GM12878 (cell line): ENCODE measurements at regions not wholly inside any gene's neighbourhood (a gene's known extent, or its start where the extent isn't known, plus 50 kb on each side); places are given as distances from the start of the nearest gene placed in this dataset.

ENCODE experiments used
- ATAC-seq: fragments of 200-7000 bp; cut with Tn5 transposase; 3 replicates; pipeline ENCODE4 v1.9.1; 2020; ENCODE audit warnings: mild to moderate bottlenecking, moderate library complexity
- BruUV-seq: library from RNA; stranded (reverse); fragments of 400-500 nt; replicated peaks from 2 replicates; lab custom pipeline; 2021; lab: Mats Ljungman, UMichigan
- CTCF ChIA-PET: fragments of 300-600 bp; sonication (Branson Sonifier 250); formaldehyde crosslinking; extraction: SDS; loops from one replicate; lab custom pipeline; 2021; ENCODE audit warnings: inconsistent platforms; lab: Yijun Ruan, JAX
- POLR2A ChIA-PET: fragments of 350-600 bp; formaldehyde crosslinking; extraction: SDS; loops from one replicate; lab custom pipeline; 2021; ENCODE audit warnings: inconsistent platforms; lab: Charles Lee
- RAD21 ChIA-PET: fragments of 300-600 bp; sonication (Branson Sonifier 250); formaldehyde crosslinking; loops from one replicate; lab custom pipeline; 2023; ENCODE audit warnings: antibody characterized with exemption; ENCODE audit not compliant: unreplicated experiment; lab: Charles Lee
- SMC1A ChIA-PET: fragments of 300-600 bp; sonication (Branson Sonifier 250); formaldehyde crosslinking; loops from one replicate; lab custom pipeline; 2023; ENCODE audit not compliant: unreplicated experiment, uncharacterized antibody; lab: Charles Lee
- DNase-seq: peaks from one replicate; pipeline ENCODE4 v3.0.0-alpha.2; 2011; ENCODE audit warnings: low read depth, low spot score
- FAIRE-seq: peaks from 3 replicates; lab custom pipeline; 2011; peaks lifted over from hg19 to GRCh38; lab: Jason Lieb, UNC
- H2AFZ ChIP-seq: 2 replicates; pipeline ENCODE4 v1.6.0; 2011; ENCODE audit warnings: low read depth, low read length, control low read depth; ENCODE audit not compliant: control insufficient read depth
- H3K27ac ChIP-seq: 2 replicates; pipeline ENCODE4 v1.5.1; 2011; ENCODE audit warnings: control low read depth; ENCODE audit not compliant: control insufficient read depth, insufficient read depth
- H3K27me3 ChIP-seq, 2 experiments: replicated peaks in 1 of 2; 2 replicates each; pipeline versions ENCODE4 v1.6.0 to v1.6.1; 2011; ENCODE audit warnings: low read length in 1 of 2; ENCODE audit not compliant: control insufficient read depth in 2 of 2, insufficient read depth in 2 of 2
- H3K36me3 ChIP-seq, 2 experiments: 2 replicates each; pipeline ENCODE4 v1.5.1; 2011; ENCODE audit warnings: low read length in 1 of 2; ENCODE audit not compliant: control insufficient read depth in 2 of 2, insufficient read depth in 2 of 2
- H3K4me1 ChIP-seq: 2 replicates; pipeline ENCODE4 v1.6.1; 2011; ENCODE audit warnings: mild to moderate bottlenecking, low read length, moderate library complexity, mixed read lengths; ENCODE audit not compliant: control insufficient read depth, insufficient read depth
- H3K4me2 ChIP-seq: 2 replicates; pipeline ENCODE4 v1.6.0; 2011; ENCODE audit warnings: control low read depth; ENCODE audit not compliant: control insufficient read depth, insufficient read depth
- H3K4me3 ChIP-seq: fragments of 200-600 bp; sonication (generic); 2 replicates; pipeline ENCODE4 v1.5.1; 2016
- H3K79me2 ChIP-seq: 2 replicates; pipeline ENCODE4 v1.6.0; 2011; ENCODE audit warnings: low read length; ENCODE audit not compliant: control insufficient read depth, insufficient read depth
- H3K9ac ChIP-seq: 2 replicates; pipeline ENCODE4 v1.8.0; 2011; ENCODE audit warnings: low read length, control low read depth, mixed read lengths; ENCODE audit not compliant: control insufficient read depth, insufficient read depth
- H3K9me3 ChIP-seq: replicated peaks from 3 replicates; pipeline ENCODE4 v1.5.1; 2011; ENCODE audit warnings: mild to moderate bottlenecking, low read length; ENCODE audit not compliant: control insufficient read depth, insufficient read depth
- H4K20me1 ChIP-seq: 2 replicates; pipeline ENCODE4 v1.6.0; 2011; ENCODE audit not compliant: control insufficient read depth, insufficient read depth
- CBX5 ChIP-seq: sonication (generic); IDR thresholded peaks from 2 replicates; pipeline ENCODE4 v1.6.1; 2016; ENCODE audit warnings: low read depth, moderate library complexity, mild to moderate bottlenecking, inconsistent platforms
- DPF2 ChIP-seq: fragments of 450-650 bp; IDR thresholded peaks from 2 replicates; pipeline ENCODE4 v1.6.1; 2017; ENCODE audit warnings: mild to moderate bottlenecking
- EZH2 ChIP-seq: IDR thresholded peaks from 2 replicates; pipeline ENCODE4 v1.6.1; 2012; ENCODE audit warnings: low read depth, mild to moderate bottlenecking, control low read depth, inconsistent platforms, low read length, borderline replicate concordance; ENCODE audit not compliant: control insufficient read depth
- FOXK2 ChIP-seq: fragments of 450-650 bp; IDR thresholded peaks from 2 replicates; pipeline ENCODE4 v1.6.1; 2017; ENCODE audit warnings: mild to moderate bottlenecking, moderate library complexity
- GABPA ChIP-seq: IDR thresholded peaks from 2 replicates; pipeline ENCODE4 v1.6.1; 2014; ENCODE audit warnings: antibody characterized with exemption, low read depth, mild to moderate bottlenecking, inconsistent platforms
- HDAC6 ChIP-seq: fragments of 200-600 bp; sonication (generic); IDR thresholded peaks from one replicate; pipeline ENCODE4 v1.8.0; 2017; ENCODE audit warnings: antibody characterized with exemption; ENCODE audit not compliant: unreplicated experiment
- IKZF1 ChIP-seq: fragments of 450-650 bp; conservative IDR thresholded peaks from 2 replicates; pipeline ENCODE4 v1.6.1; 2017; ENCODE audit warnings: antibody characterized with exemption, mild to moderate bottlenecking
- IKZF2 ChIP-seq, 2 experiments: fragments of 450-650 bp; IDR thresholded peaks; 2 replicates each; pipeline ENCODE4 v1.6.1; 2017; ENCODE audit warnings: mild to moderate bottlenecking in 2 of 2, moderate library complexity in 2 of 2
- JUNB ChIP-seq: IDR thresholded peaks from 2 replicates; pipeline ENCODE4 v1.6.1; 2016; ENCODE audit warnings: antibody characterized with exemption, mild to moderate bottlenecking
- KAT2A ChIP-seq: conservative IDR thresholded peaks from 2 replicates; pipeline ENCODE4 v1.6.1; 2011; ENCODE audit warnings: low read depth, low read length; ENCODE audit not compliant: control insufficient read depth
- NFIC ChIP-seq: IDR thresholded peaks from 2 replicates; pipeline ENCODE4 v1.6.1; 2012; ENCODE audit warnings: low read depth, mild to moderate bottlenecking, inconsistent platforms, low read length, moderate library complexity
- NFYA ChIP-seq: IDR thresholded peaks from 2 replicates; pipeline ENCODE4 v1.6.1; 2011; ENCODE audit warnings: low read depth, mild to moderate bottlenecking, low read length, improper control_type of control experiment, borderline replicate concordance
- RB1 ChIP-seq: fragments of 450-650 bp; formaldehyde crosslinking; IDR thresholded peaks from 2 replicates; pipeline ENCODE4 v1.6.1; 2017; ENCODE audit warnings: mild to moderate bottlenecking, borderline replicate concordance
- SPI1 ChIP-seq: IDR thresholded peaks from 2 replicates; pipeline ENCODE4 v1.6.1; 2011; ENCODE audit warnings: low read depth, mild to moderate bottlenecking, low read length, moderate library complexity, borderline replicate concordance; ENCODE audit not compliant: insufficient read depth
- WGBS: methylation state at CpG from one replicate; pipeline ENCODE4 v1.1.6; 2016; ENCODE audit warnings: low lambda C conversion rate; ENCODE audit not compliant: insufficient replicate concordance, insufficient coverage; ENCODE audit errors: missing lambda C conversion rate; 5-methylcytosine and 5-hydroxymethylcytosine counted together
- in situ Hi-C: fragments of 300-500 bp; cut with MboI; formaldehyde crosslinking; loops from 9 replicates; pipeline ENCODE4 v1.14.3; 2018; ENCODE audit warnings: mixed read lengths
- intact Hi-C: fragments of 100-400 bp; cut with micrococcal nuclease; formaldehyde crosslinking; loops from one replicate; pipeline ENCODE4 v1.14.2; 2022; ENCODE audit not compliant: unreplicated experiment
- TF ChIP-seq, protein P1 (sequence below): fragments of 450-650 bp; IDR thresholded peaks from 2 replicates; pipeline ENCODE4 v1.6.1; 2014; ENCODE audit warnings: mild to moderate bottlenecking
- TF ChIP-seq, protein P2 (sequence below): IDR thresholded peaks from 2 replicates; pipeline ENCODE4 v1.6.1; 2012; ENCODE audit warnings: low read length, inconsistent platforms

DNA sequence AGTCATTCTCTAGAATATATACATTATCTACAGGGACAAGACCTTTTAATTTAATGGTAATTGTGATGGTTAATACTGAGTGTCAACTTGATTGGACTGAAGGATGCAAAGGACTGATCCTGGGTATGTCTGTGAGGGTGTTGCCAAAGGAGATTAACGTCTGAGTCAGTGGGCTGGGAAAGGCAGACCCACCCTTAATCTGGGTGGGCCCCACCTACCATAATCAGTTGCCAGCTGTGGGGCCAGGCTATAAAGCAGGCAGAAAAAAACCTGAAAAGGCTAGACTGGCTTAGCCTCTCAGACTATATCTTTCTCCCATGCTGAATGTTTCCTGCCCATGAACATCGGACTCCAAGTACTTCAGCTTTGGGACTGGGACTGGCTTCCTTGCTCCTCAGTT is 112.2 kb upstream of the SMC2 start (continued):
- TF ChIP-seq, protein P1, sequence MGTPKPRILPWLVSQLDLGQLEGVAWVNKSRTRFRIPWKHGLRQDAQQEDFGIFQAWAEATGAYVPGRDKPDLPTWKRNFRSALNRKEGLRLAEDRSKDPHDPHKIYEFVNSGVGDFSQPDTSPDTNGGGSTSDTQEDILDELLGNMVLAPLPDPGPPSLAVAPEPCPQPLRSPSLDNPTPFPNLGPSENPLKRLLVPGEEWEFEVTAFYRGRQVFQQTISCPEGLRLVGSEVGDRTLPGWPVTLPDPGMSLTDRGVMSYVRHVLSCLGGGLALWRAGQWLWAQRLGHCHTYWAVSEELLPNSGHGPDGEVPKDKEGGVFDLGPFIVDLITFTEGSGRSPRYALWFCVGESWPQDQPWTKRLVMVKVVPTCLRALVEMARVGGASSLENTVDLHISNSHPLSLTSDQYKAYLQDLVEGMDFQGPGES = no peak
- TF ChIP-seq KAT2A = no peak

DNA sequence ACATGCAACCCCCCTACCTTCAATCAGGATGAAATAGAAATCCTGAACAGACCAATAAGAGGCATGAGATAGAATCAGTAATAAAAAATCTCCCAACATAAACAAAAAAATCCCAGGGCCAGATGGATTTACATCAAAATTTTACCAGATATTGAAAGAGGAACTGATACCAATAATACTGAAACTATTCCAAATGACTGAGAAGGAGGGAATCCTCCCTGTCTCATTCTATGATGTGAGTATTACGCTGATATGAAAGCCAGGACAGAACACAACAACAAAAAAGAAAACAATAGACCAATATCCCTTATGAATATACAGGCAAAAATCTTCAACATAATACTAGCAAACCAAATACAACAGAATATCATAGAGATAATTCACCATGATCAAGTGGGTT is 109.0 kb upstream of the SMC2 start:
- Histone ChIP-seq H4K20me1 (no peaks in the 10 kb centered on the region), H3K4me2 (no peak overlapping the region), H3K27me3 (no peaks in the 10 kb centered on the region), H3K9ac (no peak overlapping the region), H3K27ac (no peak overlapping the region), H2AFZ (no peak overlapping the region), H3K36me3 (no peaks in the 10 kb centered on the region), H3K9me3 (no peaks in the 10 kb centered on the region), H3K79me2 (no peaks in the 10 kb centered on the region), H3K4me3 (no peak overlapping the region)
- SMC1A ChIA-PET = interaction anchor here (1.3 kb wide), 1 partner anchor 30 kb away, joined by 3 read pairs; no protein-coding TSS in a partner anchor
- CTCF ChIA-PET = no interaction called here
- no peak for ATAC-seq
- no peak for DNase-seq
- intact Hi-C loops = no loop called here
- peak; percentile 46 to 61 for TF ChIP-seq IKZF2 (IDR thresholded peaks at IDR 0.05)
- peak; percentile 28 for TF ChIP-seq JUNB
- no peak for TF ChIP-seq EZH2
- TF ChIP-seq FOXK2 = no peak
- TF ChIP-seq GABPA = 0 out of 2 replicates have a peak, but pooled peaks have one; percentile 15
- TF ChIP-seq NFIC = peak; percentile 46; the same call in 1 of the 2 replicates
- TF ChIP-seq, protein P2, sequence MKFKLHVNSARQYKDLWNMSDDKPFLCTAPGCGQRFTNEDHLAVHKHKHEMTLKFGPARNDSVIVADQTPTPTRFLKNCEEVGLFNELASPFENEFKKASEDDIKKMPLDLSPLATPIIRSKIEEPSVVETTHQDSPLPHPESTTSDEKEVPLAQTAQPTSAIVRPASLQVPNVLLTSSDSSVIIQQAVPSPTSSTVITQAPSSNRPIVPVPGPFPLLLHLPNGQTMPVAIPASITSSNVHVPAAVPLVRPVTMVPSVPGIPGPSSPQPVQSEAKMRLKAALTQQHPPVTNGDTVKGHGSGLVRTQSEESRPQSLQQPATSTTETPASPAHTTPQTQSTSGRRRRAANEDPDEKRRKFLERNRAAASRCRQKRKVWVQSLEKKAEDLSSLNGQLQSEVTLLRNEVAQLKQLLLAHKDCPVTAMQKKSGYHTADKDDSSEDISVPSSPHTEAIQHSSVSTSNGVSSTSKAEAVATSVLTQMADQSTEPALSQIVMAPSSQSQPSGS = peak; percentile 32; the same call in 1 of the 2 replicates
- TF ChIP-seq CBX5 = no peak
- peak; percentile 35; the same call in 1 of the 2 replicates for TF ChIP-seq IKZF1
- no peak for TF ChIP-seq RB1
- TF ChIP-seq SPI1 = peak; percentile 62
- no peak for TF ChIP-seq NFYA
- peak; percentile 25; the same call in 1 of the 2 replicates for TF ChIP-seq DPF2
- no peak for TF ChIP-seq HDAC6
- TF ChIP-seq, all 136 proteins: peak for 8
- 58% methylated on average over 1 of the region's 1 CpG for WGBS
- FAIRE-seq = no peak
- POLR2A ChIA-PET = no interaction called here
- in situ Hi-C loops = no loop called here
- RAD21 ChIA-PET = no interaction called here
- no TSS peak for BruUV-seq
- H3K4me1 ChIP-seq = no peaks in the 10 kb centered on the region
